ENCODE measurements at regions not wholly inside any gene's neighbourhood (a gene's known extent, or its start where the extent isn't known, plus 50 kb on each side); places are given as distances from the start of the nearest gene placed in this dataset.

GRCh38 chr17:72024457-72024856, 96.4 kb upstream of the SOX9 start:
- H3K4me1 ChIP-seq (ENCODE audit: insufficient read depth) = no peaks in the 10 kb centered on the region
- no peak for TF ChIP-seq EP300 (IDR thresholded peaks at IDR 0.05)
- TF ChIP-seq POLR2A (IDR thresholded peaks at IDR 0.05) = no peak
- TF ChIP-seq CTCF (IDR thresholded peaks at IDR 0.05) = no peak
- no peak overlapping the region for H3K27ac ChIP-seq
- DNase-seq = no peak
- H3K4me3 ChIP-seq = no peak overlapping the region
- H3K27me3 ChIP-seq = no peaks in the 10 kb centered on the region
- no peaks in the 10 kb centered on the region for H3K36me3 ChIP-seq
- H3K9me3 ChIP-seq = no peaks in the 10 kb centered on the region
- intact Hi-C loops (cut with DNase I) = no loop called here

GRCh38 chr17:72025113-72025512, 95.7 kb upstream of the SOX9 start:
- intact Hi-C loops (cut with DNase I) = no loop called here
- Histone ChIP-seq H3K4me1 (ENCODE audit: insufficient read depth) (no peaks in the 10 kb centered on the region), H3K27me3 (no peaks in the 10 kb centered on the region), H3K27ac (no peak overlapping the region), H3K9me3 (no peaks in the 10 kb centered on the region), H3K4me3 (no peak overlapping the region), H3K36me3 (no peaks in the 10 kb centered on the region)
- WGBS, 3 donors = 28 to 43% (median 33%) methylated on average over 5 of the region's 5 CpGs
- TF ChIP-seq POLR2A (IDR thresholded peaks at IDR 0.05) (no peak), EP300 (IDR thresholded peaks at IDR 0.05) (no peak), CTCF (IDR thresholded peaks at IDR 0.05) (no peak)
- DNase-seq = no peak

- Histone ChIP-seq H3K27me3 (no peaks in the 10 kb centered on the region), H3K4me1 (ENCODE audit: insufficient read depth) (peaks cover 2% of the 10 kb centered on the region), H3K27ac (no peak overlapping the region), H3K4me3 (peak overlapping the region; percentile 23), H3K36me3 (no peaks in the 10 kb centered on the region), H3K9me3 (no peaks in the 10 kb centered on the region)
- DNase-seq = peak in 1 of 5 donors; percentile 8
- WGBS, 3 donors = 2 to 3% (median 3%) methylated on average over 22 of the region's 22 CpGs
- no peak for TF ChIP-seq POLR2A (IDR thresholded peaks at IDR 0.05)
- no peak for TF ChIP-seq EP300 (IDR thresholded peaks at IDR 0.05)
- TF ChIP-seq CTCF (IDR thresholded peaks at IDR 0.05) = no peak
- intact Hi-C loops (cut with DNase I) = no loop called here
Observed at GRCh38 chr17:72030067-72030899, 90.5 kb upstream of the SOX9 start.

- no peak for DNase-seq
- Histone ChIP-seq H3K27me3 (no peaks in the 10 kb centered on the region), H3K36me3 (no peaks in the 10 kb centered on the region), H3K27ac (no peak overlapping the region), H3K4me3 (no peak overlapping the region), H3K9me3 (no peaks in the 10 kb centered on the region), H3K4me1 (ENCODE audit: insufficient read depth) (peaks cover 2% of the 10 kb centered on the region)
- intact Hi-C loops (cut with DNase I) = no loop called here
- TF ChIP-seq EP300 (IDR thresholded peaks at IDR 0.05) = no peak
- 53 to 69% (median 60%) methylated on average over 8 of the region's 8 CpGs for WGBS, 3 donors
Observed at GRCh38 chr17:72031219-72031884, 89.5 kb upstream of the SOX9 start.

GRCh38 chr17:72033334-72033733, 87.5 kb upstream of the SOX9 start:
- H3K36me3 ChIP-seq = no peaks in the 10 kb centered on the region
- no peaks in the 10 kb centered on the region for H3K27me3 ChIP-seq
- DNase-seq = no peak
- no peak overlapping the region for H3K4me3 ChIP-seq
- H3K4me1 ChIP-seq (ENCODE audit: insufficient read depth) = peaks cover 2% of the 10 kb centered on the region
- 27 to 32% (median 28%) methylated on average over 4 of the region's 4 CpGs for WGBS, 3 donors
- TF ChIP-seq POLR2A (IDR thresholded peaks at IDR 0.05) (no peak), CTCF (IDR thresholded peaks at IDR 0.05) (no peak), EP300 (IDR thresholded peaks at IDR 0.05) (no peak)
- intact Hi-C loops (cut with DNase I) = no loop called here
- H3K9me3 ChIP-seq = no peaks in the 10 kb centered on the region
- no peak overlapping the region for H3K27ac ChIP-seq

Measured in ovary (tissue), 7 donors.